CD14-positive monocyte (primary cell): ENCODE measurements at regions not wholly inside any gene's neighbourhood (a gene's known extent, or its start where the extent isn't known, plus 50 kb on each side); places are given as distances from the start of the nearest gene placed in this dataset.

ENCODE experiments used
- DNase-seq, 3 donors: peaks; one replicate each; pipeline ENCODE4 v3.0.0-alpha.2; 2011 to 2022
- H2AFZ ChIP-seq: 2 replicates; pipeline ENCODE4 v1.6.0; 2012; ENCODE audit warnings: mild to moderate bottlenecking, low read depth, low read length, inconsistent platforms; ENCODE audit not compliant: insufficient read depth, poor library complexity, severe bottlenecking
- H3K27ac ChIP-seq, 2 donors: 1 replicate in 1 of 2; 2 replicates in 1 of 2; pipeline ENCODE4 v1.5.1; 2012 to 2013; ENCODE audit warnings: low read length in 2 of 2, control low read depth in 1 of 2, inconsistent platforms in 1 of 2, low read depth in 1 of 2, mild to moderate bottlenecking in 1 of 2
- H3K27me3 ChIP-seq, 2 donors: one replicate each; pipeline versions ENCODE4 v1.6.0 to v1.6.1; 2011 to 2013; ENCODE audit warnings: low read length in 2 of 2; ENCODE audit not compliant: control insufficient read depth in 2 of 2, insufficient read depth in 2 of 2
- H3K36me3 ChIP-seq, 2 donors: replicated peaks in 1 of 2; 1 replicate in 1 of 2; 2 replicates in 1 of 2; pipeline versions ENCODE4 v1.5.1 to v1.6.1; 2012 to 2013; ENCODE audit warnings: low read length in 2 of 2, control low read depth in 1 of 2, inconsistent platforms in 1 of 2, mild to moderate bottlenecking in 1 of 2; ENCODE audit not compliant: insufficient read depth in 2 of 2, control insufficient read depth in 1 of 2
- H3K4me1 ChIP-seq, 2 donors: 1 replicate in 1 of 2; 2 replicates in 1 of 2; pipeline versions ENCODE4 v1.5.1 to v1.6.1; 2012 to 2013; ENCODE audit warnings: low read length in 2 of 2, control low read depth in 1 of 2, inconsistent platforms in 1 of 2, mild to moderate bottlenecking in 1 of 2, moderate library complexity in 1 of 2; ENCODE audit not compliant: insufficient read depth in 2 of 2, control insufficient read depth in 1 of 2
- H3K4me2 ChIP-seq: replicated peaks from 2 replicates; pipeline ENCODE3; 2012; ENCODE audit warnings: low read length, moderate library complexity, mild to moderate bottlenecking; ENCODE audit not compliant: poor library complexity, severe bottlenecking; ENCODE audit errors: extremely low read depth
- H3K4me3 ChIP-seq, 3 experiments: fragments of 200-600 bp in 1 of 3; sonication (generic) in 1 of 3; replicated peaks in 1 of 3; 1 replicate in 2 of 3; 2 replicates in 1 of 3; pipeline ENCODE4 v1.5.1; 2011 to 2013; ENCODE audit warnings: low read length in 3 of 3, mild to moderate bottlenecking in 3 of 3, control low read depth in 2 of 3, low read depth in 2 of 3, inconsistent platforms in 1 of 3, moderate library complexity in 1 of 3
- H3K79me2 ChIP-seq: 2 replicates; pipeline ENCODE4 v1.6.0; 2012; ENCODE audit warnings: mild to moderate bottlenecking, control low read depth, inconsistent platforms, low read length, moderate library complexity; ENCODE audit not compliant: insufficient read depth
- H3K9ac ChIP-seq: 2 replicates; pipeline ENCODE4 v1.6.0; 2017; ENCODE audit warnings: low read length, mild to moderate bottlenecking; ENCODE audit not compliant: insufficient read depth, poor library complexity, severe bottlenecking
- H3K9me3 ChIP-seq, 2 donors: replicated peaks in 1 of 2; 1 replicate in 1 of 2; 2 replicates in 1 of 2; pipeline versions ENCODE4 v1.5.1 to v1.6.1; 2012 to 2013; ENCODE audit warnings: low read length in 2 of 2, control low read depth in 1 of 2; ENCODE audit not compliant: control insufficient read depth in 1 of 2, insufficient read depth in 1 of 2
- H4K20me1 ChIP-seq: 2 replicates; pipeline ENCODE4 v1.6.0; 2012; ENCODE audit warnings: mild to moderate bottlenecking, low read length, control low read depth, moderate library complexity; ENCODE audit not compliant: insufficient read depth
- H3K27ac Mint-ChIP-seq, 7 donors: one replicate each; pipeline ENCODE4 v1.8.0; 2020; ENCODE audit warnings: mild to moderate bottlenecking in 7 of 7, mixed read lengths in 7 of 7, moderate library complexity in 6 of 7, inconsistent platforms in 2 of 7
- H3K27me3 Mint-ChIP-seq, 3 donors: one replicate each; pipeline ENCODE4 v1.8.0; 2021 to 2022; ENCODE audit warnings: low read depth in 3 of 3, mild to moderate bottlenecking in 3 of 3, mixed read lengths in 3 of 3, moderate library complexity in 3 of 3, inconsistent platforms in 1 of 3
- H3K36me3 Mint-ChIP-seq, 2 donors: one replicate each; pipeline ENCODE4 v1.8.0; 2020; ENCODE audit warnings: mixed read lengths in 2 of 2, inconsistent platforms in 1 of 2, mild to moderate bottlenecking in 1 of 2
- H3K4me1 Mint-ChIP-seq: one replicate; pipeline ENCODE4 v1.8.0; 2020; ENCODE audit warnings: mild to moderate bottlenecking, mixed read lengths
- H3K4me3 Mint-ChIP-seq, 2 donors: one replicate each; pipeline ENCODE4 v1.8.0; 2020; ENCODE audit warnings: mild to moderate bottlenecking in 2 of 2, mixed read lengths in 2 of 2, moderate library complexity in 1 of 2
- H3K9me3 Mint-ChIP-seq, 7 donors: one replicate each; pipeline ENCODE4 v1.8.0; 2020 to 2022; ENCODE audit warnings: mixed read lengths in 7 of 7, mild to moderate bottlenecking in 6 of 7, moderate library complexity in 6 of 7, inconsistent platforms in 2 of 7
- WGBS: methylation state at CpG from one replicate; pipeline ENCODE4 v1.1.5; 2013; ENCODE audit warnings: missing lambda C conversion rate; ENCODE audit not compliant: insufficient coverage; 5-methylcytosine and 5-hydroxymethylcytosine counted together
- intact Hi-C, 2 donors: fragments of 100-400 bp; cut with micrococcal nuclease; formaldehyde crosslinking; loops; one replicate each; pipeline versions ENCODE4 v1.15.0 to v1.15.1; 2023
- TF ChIP-seq, protein P1 (sequence below): fragments of 200-600 bp; IDR thresholded peaks from one replicate; pipeline ENCODE4 v1.8.0; 2022; ENCODE audit warnings: antibody characterized with exemption, mild to moderate bottlenecking

- Histone ChIP-seq H3K4me2 (no peak overlapping the region), H3K9me3 (peaks cover 0 to 15% of the 10 kb centered on the region in 2 donors), H3K36me3 (no peaks in the 10 kb centered on the region), H4K20me1 (no peaks in the 10 kb centered on the region), H3K27me3 (no peaks in the 10 kb centered on the region), H3K9ac (no peak overlapping the region), H3K79me2 (no peaks in the 10 kb centered on the region), H3K4me3 (no peak overlapping the region), H2AFZ (no peak overlapping the region), H3K4me1 (no peaks in the 10 kb centered on the region), H3K27ac (no peak overlapping the region)
- DNase-seq, result no peak
- intact Hi-C loops, result no loop called here
- whole genome bisulfite sequencing, result no CpG with 5 or more reads among the region's 1 CpG
- Mint-ChIP-seq H3K36me3 (no peaks in the 10 kb centered on the region), H3K9me3 (peaks cover 3 to 12% (median 8%) of the 10 kb centered on the region in 7 donors), H3K27ac (no peak overlapping the region), H3K27me3 (peaks cover 2 to 6% (median 5%) of the 10 kb centered on the region in 3 donors), H3K4me3 (no peak overlapping the region), H3K4me1 (no peaks in the 10 kb centered on the region)
- TF ChIP-seq, protein P1, sequence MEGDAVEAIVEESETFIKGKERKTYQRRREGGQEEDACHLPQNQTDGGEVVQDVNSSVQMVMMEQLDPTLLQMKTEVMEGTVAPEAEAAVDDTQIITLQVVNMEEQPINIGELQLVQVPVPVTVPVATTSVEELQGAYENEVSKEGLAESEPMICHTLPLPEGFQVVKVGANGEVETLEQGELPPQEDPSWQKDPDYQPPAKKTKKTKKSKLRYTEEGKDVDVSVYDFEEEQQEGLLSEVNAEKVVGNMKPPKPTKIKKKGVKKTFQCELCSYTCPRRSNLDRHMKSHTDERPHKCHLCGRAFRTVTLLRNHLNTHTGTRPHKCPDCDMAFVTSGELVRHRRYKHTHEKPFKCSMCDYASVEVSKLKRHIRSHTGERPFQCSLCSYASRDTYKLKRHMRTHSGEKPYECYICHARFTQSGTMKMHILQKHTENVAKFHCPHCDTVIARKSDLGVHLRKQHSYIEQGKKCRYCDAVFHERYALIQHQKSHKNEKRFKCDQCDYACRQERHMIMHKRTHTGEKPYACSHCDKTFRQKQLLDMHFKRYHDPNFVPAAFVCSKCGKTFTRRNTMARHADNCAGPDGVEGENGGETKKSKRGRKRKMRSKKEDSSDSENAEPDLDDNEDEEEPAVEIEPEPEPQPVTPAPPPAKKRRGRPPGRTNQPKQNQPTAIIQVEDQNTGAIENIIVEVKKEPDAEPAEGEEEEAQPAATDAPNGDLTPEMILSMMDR, result no peak
These were observed 146.9 kb downstream of the HAPSTR1 start for GRCh38 chr16:9238346-9238745.

DNA sequence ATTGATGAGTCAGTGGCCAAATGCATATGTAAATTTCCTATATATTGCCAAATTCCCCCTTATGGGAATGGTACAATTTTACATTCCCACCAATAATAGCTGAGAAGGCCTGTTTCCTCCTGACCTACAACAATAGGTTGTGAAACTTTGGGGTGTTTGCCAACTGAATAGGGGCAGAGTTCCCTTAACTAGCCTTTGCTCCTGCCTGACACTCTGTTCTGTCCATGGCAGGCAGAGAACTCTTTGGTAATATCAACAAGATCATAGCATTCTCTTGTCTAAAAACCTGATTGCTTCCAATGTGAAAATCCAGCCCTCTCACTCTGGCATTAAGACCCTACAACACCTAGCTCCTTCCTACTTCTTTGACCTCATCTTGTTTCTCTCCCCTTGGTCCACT lies 149.7 kb downstream of the HAPSTR1 start:
- Mint-ChIP-seq H3K4me3 (no peak overlapping the region), H3K27ac (no peak overlapping the region), H3K36me3 (no peaks in the 10 kb centered on the region), H3K4me1 (no peaks in the 10 kb centered on the region), H3K27me3 (peaks cover 0 to 4% (median 2%) of the 10 kb centered on the region in 3 donors), H3K9me3 (peaks cover 3 to 13% (median 8%) of the 10 kb centered on the region in 7 donors)
- H3K4me1 ChIP-seq, result no peaks in the 10 kb centered on the region
- H4K20me1 ChIP-seq, result no peaks in the 10 kb centered on the region
- H3K79me2 ChIP-seq, result no peaks in the 10 kb centered on the region
- H3K4me3 ChIP-seq, result no peak overlapping the region
- intact Hi-C loops, result no loop called here
- TF ChIP-seq, protein P1, result no peak
- peaks cover 0 to 15% of the 10 kb centered on the region in 2 donors for H3K9me3 ChIP-seq
- no peak overlapping the region for H2AFZ ChIP-seq
- H3K27me3 ChIP-seq, result no peaks in the 10 kb centered on the region
- H3K27ac ChIP-seq, result no peak overlapping the region
- DNase-seq, result no peak
- no peaks in the 10 kb centered on the region for H3K36me3 ChIP-seq
- H3K4me2 ChIP-seq, result no peak overlapping the region
- no peak overlapping the region for H3K9ac ChIP-seq
